GM12865 (cell line): ENCODE measurements at regions not wholly inside any gene's neighbourhood (a gene's known extent, or its start where the extent isn't known, plus 50 kb on each side); places are given as distances from the start of the nearest gene placed in this dataset.

Experiments used
- DNase-seq: peaks from one replicate; pipeline ENCODE4 v3.0.0; 2010; ENCODE audit warnings: low read depth
- H3K4me3 ChIP-seq: 2 replicates; pipeline ENCODE4 v1.5.1; 2011; ENCODE audit warnings: mild to moderate bottlenecking, low read depth, low read length, control low read depth
- TF ChIP-seq, protein P1 (sequence below): IDR thresholded peaks from 2 replicates; pipeline ENCODE4 v1.5.1; 2011; ENCODE audit warnings: low read length, control low read depth, low read depth, inconsistent platforms; ENCODE audit not compliant: insufficient read depth; ENCODE audit errors: missing control alignments

- no peak for DNase-seq
- TF ChIP-seq, protein P1, sequence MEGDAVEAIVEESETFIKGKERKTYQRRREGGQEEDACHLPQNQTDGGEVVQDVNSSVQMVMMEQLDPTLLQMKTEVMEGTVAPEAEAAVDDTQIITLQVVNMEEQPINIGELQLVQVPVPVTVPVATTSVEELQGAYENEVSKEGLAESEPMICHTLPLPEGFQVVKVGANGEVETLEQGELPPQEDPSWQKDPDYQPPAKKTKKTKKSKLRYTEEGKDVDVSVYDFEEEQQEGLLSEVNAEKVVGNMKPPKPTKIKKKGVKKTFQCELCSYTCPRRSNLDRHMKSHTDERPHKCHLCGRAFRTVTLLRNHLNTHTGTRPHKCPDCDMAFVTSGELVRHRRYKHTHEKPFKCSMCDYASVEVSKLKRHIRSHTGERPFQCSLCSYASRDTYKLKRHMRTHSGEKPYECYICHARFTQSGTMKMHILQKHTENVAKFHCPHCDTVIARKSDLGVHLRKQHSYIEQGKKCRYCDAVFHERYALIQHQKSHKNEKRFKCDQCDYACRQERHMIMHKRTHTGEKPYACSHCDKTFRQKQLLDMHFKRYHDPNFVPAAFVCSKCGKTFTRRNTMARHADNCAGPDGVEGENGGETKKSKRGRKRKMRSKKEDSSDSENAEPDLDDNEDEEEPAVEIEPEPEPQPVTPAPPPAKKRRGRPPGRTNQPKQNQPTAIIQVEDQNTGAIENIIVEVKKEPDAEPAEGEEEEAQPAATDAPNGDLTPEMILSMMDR, result no peak
- H3K4me3 ChIP-seq, result no peak overlapping the region
These were observed 346.8 kb downstream of the ETNK1 start for GRCh38 chr12:22971701-22972191.

DNA sequence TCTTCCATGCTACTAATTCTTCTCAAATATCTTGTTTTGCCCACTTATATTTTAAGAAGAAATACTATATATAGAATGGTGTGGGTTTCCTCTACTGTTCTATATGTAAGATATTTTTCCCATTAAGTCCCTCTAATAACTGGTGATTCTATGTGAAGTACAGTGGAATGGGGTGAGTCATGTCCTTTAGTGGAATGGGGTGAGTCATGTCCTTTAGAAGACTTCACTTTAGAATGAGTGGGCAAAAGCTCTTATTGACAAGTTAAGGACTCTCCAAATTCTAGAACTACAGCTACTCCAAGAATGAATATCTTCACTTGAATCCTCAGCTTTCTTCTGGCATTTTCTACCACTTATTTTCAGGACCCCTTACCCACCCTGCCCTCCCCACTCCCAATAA is 349.9 kb downstream of the ETNK1 start:
- TF ChIP-seq, protein P1, result no peak
- no peak for DNase-seq
- H3K4me3 ChIP-seq, result no peak overlapping the region

GRCh38 chr12:22978962-22979361 is 354.0 kb downstream of the ETNK1 start:
- no peak overlapping the region for H3K4me3 ChIP-seq
- DNase-seq, result no peak
- TF ChIP-seq, protein P1, result no peak

GRCh38 chr12:22979854-22980469 is 355.0 kb downstream of the ETNK1 start:
- TF ChIP-seq, protein P1, result no peak
- H3K4me3 ChIP-seq, result no peak overlapping the region
- no peak for DNase-seq

GRCh38 chr12:22981711-22982110 is 356.7 kb downstream of the ETNK1 start:
- DNase-seq, result no peak
- TF ChIP-seq, protein P1, result no peak
- H3K4me3 ChIP-seq, result no peak overlapping the region

- TF ChIP-seq, protein P1, result no peak
- no peak overlapping the region for H3K4me3 ChIP-seq
- DNase-seq, result no peak
These were observed 357.7 kb downstream of the ETNK1 start for GRCh38 chr12:22982635-22983034.

DNA sequence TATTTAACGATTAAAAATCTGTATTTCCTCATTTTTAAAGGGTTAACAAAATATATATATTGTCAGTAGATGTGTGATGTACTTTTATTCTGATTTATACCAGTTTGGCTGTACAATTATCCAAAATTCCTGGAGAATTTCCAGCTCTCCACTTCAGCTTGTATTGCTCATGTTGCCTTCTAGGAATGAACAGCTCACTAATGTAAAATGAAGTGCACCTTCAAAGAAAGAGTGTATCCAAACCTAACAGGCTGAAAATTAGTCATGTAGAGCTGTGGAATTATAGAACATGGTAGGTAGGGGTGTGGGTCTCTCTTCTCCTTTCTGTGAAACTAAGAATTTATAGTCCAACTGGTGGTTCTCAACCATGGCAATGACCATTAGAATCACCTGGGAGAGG is 362.0 kb downstream of the ETNK1 start:
- no peak overlapping the region for H3K4me3 ChIP-seq
- TF ChIP-seq, protein P1, result no peak
- no peak for DNase-seq
